ENCODE measurements at regions not wholly inside any gene's neighbourhood (a gene's known extent, or its start where the extent isn't known, plus 50 kb on each side); places are given as distances from the start of the nearest gene placed in this dataset.

DNA sequence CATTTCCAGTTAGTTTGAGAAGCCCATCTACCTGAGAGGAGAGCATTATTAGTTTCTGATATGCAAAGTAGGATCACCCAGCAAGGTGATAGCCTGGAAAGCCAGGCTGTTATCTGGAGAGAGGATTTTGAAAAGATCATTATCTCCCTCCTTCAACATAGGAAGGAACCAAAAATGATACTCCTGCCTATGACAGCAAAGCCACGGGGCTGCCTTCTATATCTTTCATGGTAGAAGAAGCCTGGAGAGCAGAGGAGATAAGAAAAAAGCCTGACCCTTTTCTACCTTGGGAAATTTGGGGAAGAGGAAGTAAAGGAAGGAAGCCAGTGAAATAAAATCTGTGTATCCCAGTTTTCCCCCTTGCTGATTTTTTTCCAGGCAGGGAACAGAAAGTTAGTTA is 205.5 kb downstream of the MFSD1 start:
- no peak overlapping the region for H3K4me3 ChIP-seq (ENCODE audit: low read depth, low read length)
- DNase-seq (ENCODE audit: low read depth): no peak
- TF ChIP-seq, protein P1, sequence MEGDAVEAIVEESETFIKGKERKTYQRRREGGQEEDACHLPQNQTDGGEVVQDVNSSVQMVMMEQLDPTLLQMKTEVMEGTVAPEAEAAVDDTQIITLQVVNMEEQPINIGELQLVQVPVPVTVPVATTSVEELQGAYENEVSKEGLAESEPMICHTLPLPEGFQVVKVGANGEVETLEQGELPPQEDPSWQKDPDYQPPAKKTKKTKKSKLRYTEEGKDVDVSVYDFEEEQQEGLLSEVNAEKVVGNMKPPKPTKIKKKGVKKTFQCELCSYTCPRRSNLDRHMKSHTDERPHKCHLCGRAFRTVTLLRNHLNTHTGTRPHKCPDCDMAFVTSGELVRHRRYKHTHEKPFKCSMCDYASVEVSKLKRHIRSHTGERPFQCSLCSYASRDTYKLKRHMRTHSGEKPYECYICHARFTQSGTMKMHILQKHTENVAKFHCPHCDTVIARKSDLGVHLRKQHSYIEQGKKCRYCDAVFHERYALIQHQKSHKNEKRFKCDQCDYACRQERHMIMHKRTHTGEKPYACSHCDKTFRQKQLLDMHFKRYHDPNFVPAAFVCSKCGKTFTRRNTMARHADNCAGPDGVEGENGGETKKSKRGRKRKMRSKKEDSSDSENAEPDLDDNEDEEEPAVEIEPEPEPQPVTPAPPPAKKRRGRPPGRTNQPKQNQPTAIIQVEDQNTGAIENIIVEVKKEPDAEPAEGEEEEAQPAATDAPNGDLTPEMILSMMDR (IDR thresholded peaks at IDR 0.05; ENCODE audit: insufficient read depth, low read depth, low read length): no peak

- no peak overlapping the region for H3K4me3 ChIP-seq (ENCODE audit: low read depth, low read length)
- TF ChIP-seq, protein P1 (IDR thresholded peaks at IDR 0.05; ENCODE audit: insufficient read depth, low read depth, low read length): no peak
- DNase-seq (ENCODE audit: low read depth): no peak
Measured at GRCh38 chr3:159008401-159008800, 206.5 kb downstream of the MFSD1 start.

GRCh38 chr3:159018341-159018740 is 216.5 kb downstream of the MFSD1 start:
- DNase-seq (ENCODE audit: low read depth): no peak
- H3K4me3 ChIP-seq (ENCODE audit: low read depth, low read length): no peak overlapping the region
- TF ChIP-seq, protein P1 (IDR thresholded peaks at IDR 0.05; ENCODE audit: insufficient read depth, low read depth, low read length): no peak

DNA sequence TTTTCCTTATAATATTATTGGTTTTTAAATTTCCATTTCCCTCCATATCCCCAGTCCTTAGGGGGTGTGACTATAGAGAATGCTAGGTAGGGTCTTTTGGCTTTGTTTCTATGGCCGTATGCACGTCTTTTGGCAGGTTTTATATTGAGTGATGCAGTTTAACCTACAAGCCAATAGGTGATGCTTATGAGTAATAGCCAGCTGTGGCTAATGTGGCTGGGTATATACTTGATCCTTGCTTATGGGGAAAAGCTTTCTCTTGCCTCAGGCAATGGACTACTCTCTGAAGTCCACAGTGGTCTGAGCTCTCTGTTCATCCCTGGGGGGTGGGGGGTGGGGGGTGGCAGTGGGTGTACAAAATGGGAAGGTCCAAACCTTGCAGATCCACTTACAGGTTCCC is 223.9 kb downstream of the MFSD1 start:
- no peak overlapping the region for H3K4me3 ChIP-seq (ENCODE audit: low read depth, low read length)
- TF ChIP-seq, protein P1 (IDR thresholded peaks at IDR 0.05; ENCODE audit: insufficient read depth, low read depth, low read length): no peak
- DNase-seq (ENCODE audit: low read depth): no peak

- H3K4me3 ChIP-seq (ENCODE audit: low read depth, low read length): no peak overlapping the region
- no peak for DNase-seq (ENCODE audit: low read depth)
- TF ChIP-seq, protein P1 (IDR thresholded peaks at IDR 0.05; ENCODE audit: insufficient read depth, low read depth, low read length): no peak
Measured at GRCh38 chr3:159026510-159026909, 224.7 kb downstream of the MFSD1 start.

GRCh38 chr3:159028706-159029105 is 226.9 kb downstream of the MFSD1 start:
- DNase-seq (ENCODE audit: low read depth): no peak
- TF ChIP-seq, protein P1 (IDR thresholded peaks at IDR 0.05; ENCODE audit: insufficient read depth, low read depth, low read length): no peak
- no peak overlapping the region for H3K4me3 ChIP-seq (ENCODE audit: low read depth, low read length)

DNA sequence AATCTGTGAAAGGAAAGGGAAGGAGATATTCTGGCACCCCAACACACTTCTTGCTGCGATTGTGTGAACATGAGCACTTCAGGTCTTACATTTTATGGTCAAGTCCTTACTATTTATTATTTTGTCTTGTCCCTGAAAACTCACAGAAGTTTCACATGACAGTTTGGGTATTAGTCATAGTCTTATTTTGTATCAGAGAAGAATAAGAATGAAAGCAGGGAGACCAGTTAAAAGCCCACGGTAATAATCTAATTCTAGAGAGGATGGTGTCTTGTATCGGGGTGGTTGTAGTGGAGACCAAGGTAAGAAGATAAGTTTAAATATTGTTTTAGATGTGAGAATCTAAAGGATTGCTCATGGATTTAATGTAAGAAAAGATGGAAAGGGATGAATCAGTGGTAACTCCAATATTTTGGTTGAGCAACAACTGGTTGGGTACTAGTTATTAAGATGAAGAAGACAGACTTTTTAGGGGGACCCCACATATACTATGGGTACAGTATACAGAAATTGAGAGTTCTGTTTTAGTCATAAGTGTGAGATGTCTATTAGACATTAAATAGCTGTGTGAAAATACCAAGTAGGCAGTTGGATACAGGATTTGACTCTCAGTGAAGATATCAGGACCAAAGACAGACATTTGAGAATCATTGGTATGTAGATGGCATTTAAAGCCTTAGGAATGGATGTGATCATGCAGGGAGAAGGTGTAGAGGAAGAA is 227.6 kb downstream of the MFSD1 start:
- TF ChIP-seq, protein P1 (IDR thresholded peaks at IDR 0.05; ENCODE audit: insufficient read depth, low read depth, low read length): no peak
- H3K4me3 ChIP-seq (ENCODE audit: low read depth, low read length): no peak overlapping the region
- peak; percentile 5 for DNase-seq (ENCODE audit: low read depth)
